ENCODE measurements at regions not wholly inside any gene's neighbourhood (a gene's known extent, or its start where the extent isn't known, plus 50 kb on each side); places are given as distances from the start of the nearest gene placed in this dataset.

- no peak for DNase-seq
Measured at GRCh38 chr5:173691931-173692330, 75.5 kb upstream of the BOD1 start.

- no peak for DNase-seq
Measured at GRCh38 chr5:173693670-173694069, 77.2 kb upstream of the BOD1 start.

- DNase-seq = no peak
Measured at GRCh38 chr5:173696216-173696615, 79.8 kb upstream of the BOD1 start.

GRCh38 chr5:173697931-173698579 lies 81.6 kb upstream of the BOD1 start:
- peak in 1 of 2 experiments; percentile 2 for DNase-seq

GRCh38 chr5:173699966-173700365 lies 83.5 kb upstream of the BOD1 start:
- no peak for DNase-seq

- DNase-seq = no peak
Measured at GRCh38 chr5:173703466-173703865, 87.0 kb upstream of the BOD1 start.

- DNase-seq = no peak
Measured at GRCh38 chr5:173704615-173705511, 88.4 kb upstream of the BOD1 start.

GRCh38 chr5:173705512-173706044 lies 89.1 kb upstream of the BOD1 start:
- no peak for DNase-seq

- DNase-seq = no peak
Measured at GRCh38 chr5:173706700-173707099, 90.2 kb upstream of the BOD1 start.

- no peak for DNase-seq
Measured at GRCh38 chr5:173707392-173707791, 90.9 kb upstream of the BOD1 start.

GRCh38 chr5:173709145-173709544 lies 92.7 kb upstream of the BOD1 start:
- DNase-seq = no peak

GRCh38 chr5:173709761-173710160 lies 93.3 kb upstream of the BOD1 start:
- no peak for DNase-seq

- DNase-seq = no peak
Measured at GRCh38 chr5:173710528-173710927, 94.1 kb upstream of the BOD1 start.

GRCh38 chr5:173711466-173711865 lies 95.0 kb upstream of the BOD1 start:
- DNase-seq = no peak

GRCh38 chr5:173712609-173713175 lies 96.2 kb upstream of the BOD1 start:
- no peak for DNase-seq

- no peak for DNase-seq
Measured at GRCh38 chr5:173714551-173715428, 98.3 kb upstream of the BOD1 start.

- DNase-seq = no peak
Measured at GRCh38 chr5:173715607-173716006, 99.2 kb upstream of the BOD1 start.

GRCh38 chr5:173716058-173716682 lies 99.7 kb upstream of the BOD1 start:
- no peak for DNase-seq

GRCh38 chr5:173717959-173718358 lies 101.5 kb upstream of the BOD1 start:
- DNase-seq = no peak

GRCh38 chr5:173718469-173718868 lies 102.0 kb upstream of the BOD1 start:
- DNase-seq = no peak

GRCh38 chr5:173719731-173720082 lies 103.3 kb upstream of the BOD1 start:
- DNase-seq = no peak

GRCh38 chr5:173720286-173720952 lies 104.0 kb upstream of the BOD1 start:
- no peak for DNase-seq
